ENCODE measurements at regions not wholly inside any gene's neighbourhood (a gene's known extent, or its start where the extent isn't known, plus 50 kb on each side); places are given as distances from the start of the nearest gene placed in this dataset.

DNA sequence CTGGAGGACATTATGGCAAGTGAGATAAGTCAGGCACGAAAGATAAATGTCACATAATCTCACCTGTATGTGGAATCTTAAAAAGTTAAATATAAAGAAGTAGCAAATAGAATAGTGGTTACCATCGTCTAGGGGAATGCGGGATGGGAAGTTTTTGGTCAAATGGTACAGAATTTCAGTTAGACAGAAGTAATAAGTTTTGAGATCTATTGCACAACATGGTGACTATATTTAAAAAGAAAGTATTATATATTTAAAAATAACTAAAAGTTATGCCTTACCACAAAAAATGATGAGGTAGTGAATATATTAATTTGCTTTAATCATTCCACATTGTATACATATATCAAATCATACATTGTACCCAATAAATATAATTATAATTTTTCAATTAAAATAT is 106.2 kb upstream of the BRINP3 start:
- Mint-ChIP-seq H3K4me1 (ENCODE audit: low read depth, unreplicated experiment) (no peaks in the 10 kb centered on the region), H3K27ac (ENCODE audit: unreplicated experiment) (no peak overlapping the region), H3K9me3 (ENCODE audit: low read depth, unreplicated experiment) (no peaks in the 10 kb centered on the region), H3K27me3 (ENCODE audit: unreplicated experiment) (no peaks in the 10 kb centered on the region), H3K4me3 (ENCODE audit: low read depth, unreplicated experiment) (no peak overlapping the region), H3K36me3 (ENCODE audit: insufficient read depth, unreplicated experiment) (no peaks in the 10 kb centered on the region)
- TF ChIP-seq, protein P1, sequence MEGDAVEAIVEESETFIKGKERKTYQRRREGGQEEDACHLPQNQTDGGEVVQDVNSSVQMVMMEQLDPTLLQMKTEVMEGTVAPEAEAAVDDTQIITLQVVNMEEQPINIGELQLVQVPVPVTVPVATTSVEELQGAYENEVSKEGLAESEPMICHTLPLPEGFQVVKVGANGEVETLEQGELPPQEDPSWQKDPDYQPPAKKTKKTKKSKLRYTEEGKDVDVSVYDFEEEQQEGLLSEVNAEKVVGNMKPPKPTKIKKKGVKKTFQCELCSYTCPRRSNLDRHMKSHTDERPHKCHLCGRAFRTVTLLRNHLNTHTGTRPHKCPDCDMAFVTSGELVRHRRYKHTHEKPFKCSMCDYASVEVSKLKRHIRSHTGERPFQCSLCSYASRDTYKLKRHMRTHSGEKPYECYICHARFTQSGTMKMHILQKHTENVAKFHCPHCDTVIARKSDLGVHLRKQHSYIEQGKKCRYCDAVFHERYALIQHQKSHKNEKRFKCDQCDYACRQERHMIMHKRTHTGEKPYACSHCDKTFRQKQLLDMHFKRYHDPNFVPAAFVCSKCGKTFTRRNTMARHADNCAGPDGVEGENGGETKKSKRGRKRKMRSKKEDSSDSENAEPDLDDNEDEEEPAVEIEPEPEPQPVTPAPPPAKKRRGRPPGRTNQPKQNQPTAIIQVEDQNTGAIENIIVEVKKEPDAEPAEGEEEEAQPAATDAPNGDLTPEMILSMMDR (IDR thresholded peaks at IDR 0.05; ENCODE audit: unreplicated experiment) = no peak
- CTCF ChIA-PET = no interaction called here
- no peak for DNase-seq
- intact Hi-C loops (cut with micrococcal nuclease; ENCODE audit: unreplicated experiment) = no loop called here
- no TSS peak for BruUV-seq (replicated peaks)

- CTCF ChIA-PET = no interaction called here
- Mint-ChIP-seq H3K9me3 (ENCODE audit: low read depth, unreplicated experiment) (no peaks in the 10 kb centered on the region), H3K27ac (ENCODE audit: unreplicated experiment) (no peak overlapping the region), H3K27me3 (ENCODE audit: unreplicated experiment) (no peaks in the 10 kb centered on the region), H3K4me3 (ENCODE audit: low read depth, unreplicated experiment) (no peak overlapping the region), H3K4me1 (ENCODE audit: low read depth, unreplicated experiment) (no peaks in the 10 kb centered on the region), H3K36me3 (ENCODE audit: insufficient read depth, unreplicated experiment) (no peaks in the 10 kb centered on the region)
- intact Hi-C loops (cut with micrococcal nuclease; ENCODE audit: unreplicated experiment) = no loop called here
- no TSS peak for BruUV-seq (replicated peaks)
- DNase-seq = no peak
- TF ChIP-seq, protein P1 (IDR thresholded peaks at IDR 0.05; ENCODE audit: unreplicated experiment) = no peak
These were observed 110.8 kb upstream of the BRINP3 start for GRCh38 chr1:190588424-190588823.

- BruUV-seq (replicated peaks) = no TSS peak
- DNase-seq = no peak
- H3K9me3 Mint-ChIP-seq (ENCODE audit: low read depth, unreplicated experiment) = no peaks in the 10 kb centered on the region
- H3K27ac Mint-ChIP-seq (ENCODE audit: unreplicated experiment) = no peak overlapping the region
- CTCF ChIA-PET = no interaction called here
- no peaks in the 10 kb centered on the region for H3K4me1 Mint-ChIP-seq (ENCODE audit: low read depth, unreplicated experiment)
- TF ChIP-seq, protein P1 (IDR thresholded peaks at IDR 0.05; ENCODE audit: unreplicated experiment) = no peak
- intact Hi-C loops (cut with micrococcal nuclease; ENCODE audit: unreplicated experiment) = no loop called here
- H3K36me3 Mint-ChIP-seq (ENCODE audit: insufficient read depth, unreplicated experiment) = no peaks in the 10 kb centered on the region
- no peaks in the 10 kb centered on the region for H3K27me3 Mint-ChIP-seq (ENCODE audit: unreplicated experiment)
- H3K4me3 Mint-ChIP-seq (ENCODE audit: low read depth, unreplicated experiment) = no peak overlapping the region
These were observed 117.8 kb upstream of the BRINP3 start for GRCh38 chr1:190595438-190595837.

DNA sequence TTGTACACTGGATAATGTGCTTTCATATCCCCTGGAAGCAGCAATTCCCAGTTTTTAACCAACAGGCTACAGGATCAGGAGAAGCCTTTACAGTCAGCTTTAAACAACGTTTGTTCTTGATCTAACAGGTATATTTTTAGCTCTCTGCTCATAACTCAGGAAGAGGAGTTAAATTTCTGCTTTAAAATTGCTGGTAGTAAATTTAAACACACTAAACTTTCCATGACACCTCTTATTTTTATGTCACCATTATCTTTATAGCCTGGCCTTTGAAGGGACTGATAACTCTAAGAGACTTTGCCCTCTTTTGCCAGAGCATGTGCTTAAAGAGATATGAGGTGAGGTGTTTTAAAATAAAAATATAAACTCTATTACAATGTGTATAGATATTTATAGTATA is 119.6 kb upstream of the BRINP3 start:
- H3K4me3 Mint-ChIP-seq (ENCODE audit: low read depth, unreplicated experiment) = no peak overlapping the region
- DNase-seq = no peak
- intact Hi-C loops (cut with micrococcal nuclease; ENCODE audit: unreplicated experiment) = no loop called here
- H3K9me3 Mint-ChIP-seq (ENCODE audit: low read depth, unreplicated experiment) = no peaks in the 10 kb centered on the region
- no peaks in the 10 kb centered on the region for H3K27me3 Mint-ChIP-seq (ENCODE audit: unreplicated experiment)
- TF ChIP-seq, protein P1 (IDR thresholded peaks at IDR 0.05; ENCODE audit: unreplicated experiment) = no peak
- no TSS peak for BruUV-seq (replicated peaks)
- H3K4me1 Mint-ChIP-seq (ENCODE audit: low read depth, unreplicated experiment) = no peaks in the 10 kb centered on the region
- CTCF ChIA-PET = no interaction called here
- no peak overlapping the region for H3K27ac Mint-ChIP-seq (ENCODE audit: unreplicated experiment)
- H3K36me3 Mint-ChIP-seq (ENCODE audit: insufficient read depth, unreplicated experiment) = no peaks in the 10 kb centered on the region

DNA sequence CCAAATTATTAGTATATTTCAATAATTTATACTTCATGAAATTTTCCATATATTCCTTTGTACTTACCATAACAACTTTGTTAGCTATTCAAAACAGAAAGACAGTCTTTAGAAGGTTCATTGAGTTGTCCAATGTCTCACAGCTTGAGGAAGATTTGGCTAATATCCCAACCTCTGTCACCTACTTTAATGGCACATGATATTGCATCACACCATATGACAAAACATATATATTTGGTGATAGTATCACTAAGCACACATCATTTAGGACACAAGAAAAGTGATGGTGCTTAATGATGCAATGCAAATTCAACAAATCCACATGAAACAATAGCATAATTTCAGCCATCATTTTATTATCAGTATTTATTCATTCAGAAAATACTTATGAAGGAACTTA is 122.0 kb upstream of the BRINP3 start:
- no TSS peak for BruUV-seq (replicated peaks)
- H3K4me1 Mint-ChIP-seq (ENCODE audit: low read depth, unreplicated experiment) = no peaks in the 10 kb centered on the region
- no peak for DNase-seq
- H3K9me3 Mint-ChIP-seq (ENCODE audit: low read depth, unreplicated experiment) = no peaks in the 10 kb centered on the region
- CTCF ChIA-PET = interaction anchor here (0.6 kb wide), 1 partner anchor 142 kb away, joined by 3 read pairs; no protein-coding TSS in a partner anchor
- H3K27me3 Mint-ChIP-seq (ENCODE audit: unreplicated experiment) = no peaks in the 10 kb centered on the region
- intact Hi-C loops (cut with micrococcal nuclease; ENCODE audit: unreplicated experiment) = no loop called here
- TF ChIP-seq, protein P1 (IDR thresholded peaks at IDR 0.05; ENCODE audit: unreplicated experiment) = no peak
- H3K4me3 Mint-ChIP-seq (ENCODE audit: low read depth, unreplicated experiment) = no peak overlapping the region
- H3K36me3 Mint-ChIP-seq (ENCODE audit: insufficient read depth, unreplicated experiment) = no peaks in the 10 kb centered on the region
- H3K27ac Mint-ChIP-seq (ENCODE audit: unreplicated experiment) = no peak overlapping the region

Measured in Calu3 (cell line).